DMS53 treated with DMSO at 0.1 percent for 48 hours (cell line): ENCODE measurements at regions not wholly inside any gene's neighbourhood (a gene's known extent, or its start where the extent isn't known, plus 50 kb on each side); places are given as distances from the start of the nearest gene placed in this dataset.
"Not testable (repeated sequence)": the region's sequence is repeated elsewhere in the genome, so short reads cannot be mapped to it uniquely, and the experiment has no call there.

Source experiments
- DNase-seq: peaks from one replicate; lab custom pipeline; 2025; ENCODE audit not compliant: unreplicated experiment; lab: John Stamatoyannopoulos, UW

GRCh38 chr2:8545695-8546611, 135.9 kb upstream of the ID2 start:
- DNase-seq, result no peak

DNA sequence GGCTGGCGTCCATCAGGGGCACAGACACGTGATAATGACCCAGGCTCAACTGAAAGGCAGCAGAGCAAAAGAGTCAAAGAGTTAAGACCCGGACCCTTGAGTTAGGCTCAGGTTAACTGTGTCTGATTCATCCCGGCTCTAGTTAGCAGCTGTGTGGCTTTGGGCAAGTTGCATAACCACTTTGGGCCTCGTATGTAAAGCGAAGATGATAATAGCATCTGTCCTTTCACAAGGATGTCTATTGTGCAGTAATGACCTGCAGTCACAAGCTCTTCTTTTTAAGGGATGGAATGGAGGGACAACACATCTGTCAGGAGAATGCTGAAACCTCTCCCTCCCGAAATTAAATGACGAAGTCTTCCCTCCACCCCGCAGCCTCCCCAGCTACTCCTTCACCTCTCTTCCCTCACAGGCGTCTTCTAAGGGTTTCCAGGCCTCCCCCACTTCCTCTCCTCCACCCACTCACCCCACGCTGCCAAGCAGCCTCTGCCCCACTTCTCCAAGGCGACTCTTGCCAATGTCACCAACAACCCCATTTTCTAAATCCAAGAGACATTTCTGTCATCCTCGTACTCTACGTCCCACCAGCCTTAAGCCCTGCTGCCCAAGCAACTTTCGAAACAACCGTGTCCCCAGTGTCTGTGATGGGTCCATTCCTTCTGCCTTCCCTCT, 135.1 kb upstream of the ID2 start:
- DNase-seq, result no peak

DNA sequence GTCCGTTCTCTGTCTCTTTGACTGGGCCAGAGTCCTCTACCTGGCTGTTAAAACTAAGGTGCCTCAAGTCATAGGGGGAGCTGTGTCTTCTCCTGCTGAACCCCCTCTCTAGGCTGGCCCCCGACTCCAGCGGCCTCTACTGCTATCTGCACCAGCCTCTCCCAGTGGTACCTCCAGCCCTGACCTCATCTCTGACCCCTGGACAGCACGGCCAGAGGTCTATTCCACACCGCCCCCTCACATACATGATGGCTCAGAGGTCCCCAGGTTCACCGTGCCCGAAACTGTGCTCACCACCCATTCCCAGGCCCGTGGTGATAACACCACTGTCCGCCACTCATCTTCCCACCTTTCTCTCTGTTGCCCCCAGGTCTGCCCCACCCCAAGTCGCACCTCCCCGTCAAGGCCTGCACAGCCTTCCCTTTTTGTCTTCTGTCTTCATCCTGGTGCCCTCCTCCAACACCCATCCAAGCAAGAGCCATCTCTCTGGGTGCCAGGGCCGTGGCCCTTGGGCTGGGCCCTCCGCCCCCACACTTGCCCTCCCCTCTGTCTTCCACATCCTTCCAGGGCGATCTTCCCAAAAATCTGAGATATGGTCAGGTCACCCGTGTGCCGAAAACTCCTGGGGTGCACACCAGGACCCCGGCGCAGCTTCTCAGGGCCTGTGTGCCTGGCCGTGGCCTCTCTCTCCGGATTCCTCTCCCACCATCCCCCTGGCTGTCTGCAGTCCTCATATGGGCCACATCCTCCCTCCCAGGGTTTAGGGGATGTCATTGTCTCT, 134.4 kb upstream of the ID2 start:
- DNase-seq, result no peak

- DNase-seq, result no peak
These were observed 133.7 kb upstream of the ID2 start for GRCh38 chr2:8548065-8548618.

DNA sequence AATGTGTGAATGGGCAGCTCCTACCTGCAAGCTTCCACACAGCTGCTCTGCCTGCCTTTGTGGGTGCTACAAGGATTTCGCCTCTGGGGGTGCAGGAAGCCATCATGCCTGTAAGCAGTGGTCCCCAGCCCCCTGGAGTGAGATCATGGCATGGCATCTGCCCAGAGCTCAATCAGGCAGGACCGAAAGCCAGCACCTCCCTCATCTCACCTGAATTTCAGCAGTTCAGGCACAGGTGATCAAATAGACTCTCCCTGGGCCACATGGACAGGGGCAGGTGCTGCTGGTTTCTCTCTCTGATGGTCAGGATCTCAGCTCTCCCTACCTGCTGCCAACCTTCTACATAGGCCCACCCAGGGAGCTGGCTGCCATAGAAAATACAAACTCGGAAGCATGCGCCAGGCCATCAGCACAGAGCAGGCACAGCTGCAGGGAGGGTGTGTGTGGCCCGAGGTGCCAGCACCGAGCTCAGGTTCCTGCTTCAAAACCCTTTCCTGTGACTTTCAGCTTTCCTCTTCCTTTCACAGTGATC, 133.2 kb upstream of the ID2 start:
- DNase-seq, result peak; percentile 40

GRCh38 chr2:8549273-8549922, 132.5 kb upstream of the ID2 start:
- DNase-seq, result peak; percentile 57

GRCh38 chr2:8549942-8550341, 131.9 kb upstream of the ID2 start:
- no peak for DNase-seq

GRCh38 chr2:8550481-8550880, 131.4 kb upstream of the ID2 start:
- DNase-seq, result no peak

GRCh38 chr2:8550937-8551621, 130.8 kb upstream of the ID2 start:
- DNase-seq, result no peak

- no peak for DNase-seq
These were observed 130.2 kb upstream of the ID2 start for GRCh38 chr2:8551622-8552074.

- DNase-seq, result no peak
These were observed 129.5 kb upstream of the ID2 start for GRCh38 chr2:8552293-8552801.

GRCh38 chr2:8553643-8554042, 128.2 kb upstream of the ID2 start:
- DNase-seq, result no peak

- DNase-seq, result no peak
These were observed 127.5 kb upstream of the ID2 start for GRCh38 chr2:8554296-8554806.

DNA sequence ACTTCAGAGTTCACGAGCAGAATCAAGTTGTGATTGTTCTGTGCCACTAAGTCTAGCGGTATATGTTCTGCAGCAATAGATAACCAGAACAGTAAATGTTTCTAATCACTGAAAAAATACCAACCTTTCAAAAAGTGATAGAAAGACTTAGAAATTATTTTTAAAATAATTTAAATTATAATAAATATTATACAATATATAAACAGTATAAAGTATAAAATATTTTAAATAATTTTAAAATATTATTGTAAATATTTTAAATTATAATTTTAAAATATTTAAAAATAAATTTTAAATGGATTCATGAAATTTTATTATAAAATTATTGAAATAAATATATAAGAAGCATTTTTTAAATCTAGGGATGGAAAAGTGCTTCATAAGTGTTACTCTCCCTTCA, 126.3 kb upstream of the ID2 start:
- DNase-seq, result no peak

- DNase-seq, result no peak
These were observed 123.8 kb upstream of the ID2 start for GRCh38 chr2:8558096-8558495.

GRCh38 chr2:8558956-8559355, 122.9 kb upstream of the ID2 start:
- DNase-seq, result no peak

GRCh38 chr2:8559805-8560204, 122.1 kb upstream of the ID2 start:
- no peak for DNase-seq

DNA sequence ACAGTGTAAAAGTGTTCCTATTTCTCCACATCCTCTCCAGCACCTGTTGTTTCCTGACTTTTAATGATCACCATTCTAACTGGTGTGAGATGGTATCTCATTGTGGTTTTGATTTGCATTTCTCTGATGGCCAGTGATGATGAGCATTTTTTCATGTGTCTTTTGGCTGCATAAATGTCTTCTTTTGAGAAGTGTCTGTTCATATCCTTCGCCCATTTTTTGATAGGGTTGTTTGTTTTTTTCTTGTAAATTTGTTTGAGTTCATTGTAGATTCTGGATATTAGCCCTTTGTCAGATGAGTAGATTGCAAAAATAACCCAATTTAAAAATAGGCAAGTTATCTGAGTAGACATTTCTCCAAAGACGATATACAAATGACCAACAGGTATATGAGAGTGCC, 120.2 kb upstream of the ID2 start:
- not testable (repeated sequence) for DNase-seq

DNA sequence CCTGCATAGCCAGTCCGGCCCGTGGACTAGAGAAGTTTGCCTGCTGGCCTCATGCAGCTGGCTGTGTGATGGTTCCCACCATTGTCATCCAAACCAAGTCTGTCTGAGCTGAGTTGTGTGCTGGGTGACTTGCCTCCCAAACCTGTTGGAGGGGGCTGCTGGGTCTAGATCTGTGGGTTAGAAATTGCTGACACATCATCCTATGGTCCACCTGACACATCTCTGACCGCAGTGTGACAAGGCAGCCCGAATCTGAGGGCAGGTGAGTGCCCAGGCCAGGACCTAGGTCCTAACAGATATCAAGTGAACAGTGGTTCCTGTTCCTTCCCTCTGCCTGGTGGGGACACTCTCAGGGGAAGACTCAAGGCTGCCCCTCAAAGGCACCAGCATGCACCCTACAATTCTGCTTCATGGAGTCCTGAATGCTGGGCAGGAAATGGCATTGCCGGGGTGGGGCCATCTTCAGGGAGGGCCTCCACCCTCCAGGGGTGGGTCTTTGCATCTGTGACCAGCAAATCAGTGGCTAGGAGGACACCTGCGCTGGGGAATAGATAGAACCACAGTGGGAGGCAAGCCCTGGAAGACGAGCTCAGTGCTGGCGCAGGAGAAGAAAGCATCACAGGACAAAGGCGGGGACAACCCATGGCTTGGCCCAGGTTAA, 117.9 kb upstream of the ID2 start:
- DNase-seq, result no peak
